ENCODE measurements at regions not wholly inside any gene's neighbourhood (a gene's known extent, or its start where the extent isn't known, plus 50 kb on each side); places are given as distances from the start of the nearest gene placed in this dataset. TPM values are rescaled to one million over a fixed set of nuclear protein-coding genes. Genes with fewer than 3 reads are reported as not detected.
"Not testable (repeated sequence)": the region's sequence is repeated elsewhere in the genome, so short reads cannot be mapped to it uniquely, and the experiment has no call there.

- Histone ChIP-seq H3F3A (ENCODE audit: low read depth) (no peaks in the 10 kb centered on the region), H4K20me1 (ENCODE audit: low read depth) (no peaks in the 10 kb centered on the region), H2AFZ (replicated peaks) (no peak overlapping the region), H3K4me2 (no peak overlapping the region), H3K9ac (no peak overlapping the region), H3K27ac (no peak overlapping the region), H3K9me3 (ENCODE audit: low read depth) (no peaks in the 10 kb centered on the region), H3K4me3 (no peak overlapping the region), H3K27me3 (no peaks in the 10 kb centered on the region), H3K79me2 (ENCODE audit: low read depth) (no peaks in the 10 kb centered on the region), H3K4me1 (no peaks in the 10 kb centered on the region), H3K36me3 (no peaks in the 10 kb centered on the region)
- TF ChIP-seq CTCF (IDR thresholded peaks at IDR 0.05): no peak
- TF ChIP-seq EZH2 (IDR thresholded peaks at IDR 0.05): no peak
- TF ChIP-seq EZH2phosphoT487 (IDR thresholded peaks at IDR 0.05): no peak
- Mint-ChIP-seq H3K27me3 (ENCODE audit: insufficient read depth, low read depth) (no peaks in the 10 kb centered on the region), H3K27ac (no peak overlapping the region), H3K4me3 (no peak overlapping the region), H3K4me1 (no peaks in the 10 kb centered on the region), H3K9me3 (no peaks in the 10 kb centered on the region), H3K36me3 (no peaks in the 10 kb centered on the region)
- no peak for DNase-seq (ENCODE audit: low spot score)
Measured at GRCh38 chr4:101411926-101412325, 64.6 kb upstream of the PPP3CA start.

- not testable (repeated sequence) for H3F3A ChIP-seq (ENCODE audit: low read depth); H3K9ac ChIP-seq; H3K79me2 ChIP-seq (ENCODE audit: low read depth); H3K27me3 Mint-ChIP-seq (ENCODE audit: insufficient read depth, low read depth); H3K4me3 ChIP-seq; H4K20me1 ChIP-seq (ENCODE audit: low read depth); H3K27me3 ChIP-seq; H3K4me3 Mint-ChIP-seq; H3K9me3 Mint-ChIP-seq; H3K4me1 ChIP-seq; H3K27ac ChIP-seq; H3K27ac Mint-ChIP-seq; H3K9me3 ChIP-seq (ENCODE audit: low read depth); H2AFZ ChIP-seq (replicated peaks); H3K4me2 ChIP-seq; H3K4me1 Mint-ChIP-seq; H3K36me3 Mint-ChIP-seq; H3K36me3 ChIP-seq; DNase-seq (ENCODE audit: low spot score)
Measured at GRCh38 chr4:101411281-101411910, 64.1 kb upstream of the PPP3CA start.

GRCh38 chr4:101400096-101400495 is 52.8 kb upstream of the PPP3CA start:
- TF ChIP-seq EZH2phosphoT487 (IDR thresholded peaks at IDR 0.05) (no peak), EZH2 (IDR thresholded peaks at IDR 0.05) (no peak), CTCF (IDR thresholded peaks at IDR 0.05) (no peak)
- no peak overlapping the region for H3K4me3 Mint-ChIP-seq
- H3K9me3 Mint-ChIP-seq: no peaks in the 10 kb centered on the region

GRCh38 chr4:101398807-101399206 is 51.5 kb upstream of the PPP3CA start:
- Histone ChIP-seq H3K4me3 (no peak overlapping the region), H2AFZ (replicated peaks) (no peak overlapping the region), H3K9me3 (ENCODE audit: low read depth) (no peaks in the 10 kb centered on the region), H3K36me3 (no peaks in the 10 kb centered on the region), H3K27me3 (no peaks in the 10 kb centered on the region), H3K79me2 (ENCODE audit: low read depth) (no peaks in the 10 kb centered on the region), H3K4me2 (no peak overlapping the region), H3F3A (ENCODE audit: low read depth) (no peaks in the 10 kb centered on the region), H3K27ac (no peak overlapping the region), H4K20me1 (ENCODE audit: low read depth) (no peaks in the 10 kb centered on the region), H3K9ac (no peak overlapping the region), H3K4me1 (no peaks in the 10 kb centered on the region)
- Mint-ChIP-seq H3K4me3 (no peak overlapping the region), H3K9me3 (no peaks in the 10 kb centered on the region), H3K4me1 (no peaks in the 10 kb centered on the region), H3K36me3 (no peaks in the 10 kb centered on the region), H3K27ac (no peak overlapping the region), H3K27me3 (ENCODE audit: insufficient read depth, low read depth) (peaks cover 3% of the 10 kb centered on the region)
- no peak for DNase-seq (ENCODE audit: low spot score)
- TF ChIP-seq EZH2phosphoT487 (IDR thresholded peaks at IDR 0.05): no peak
- TF ChIP-seq CTCF (IDR thresholded peaks at IDR 0.05): no peak
- TF ChIP-seq EZH2 (IDR thresholded peaks at IDR 0.05): no peak

More at GRCh38 chr4:101400096-101400495, 52.8 kb upstream of the PPP3CA start:
- Histone ChIP-seq H3K4me3 (no peak overlapping the region), H3K9me3 (ENCODE audit: low read depth) (no peaks in the 10 kb centered on the region), H3K79me2 (ENCODE audit: low read depth) (no peaks in the 10 kb centered on the region), H3K27ac (no peak overlapping the region), H2AFZ (replicated peaks) (no peak overlapping the region), H3K4me2 (no peak overlapping the region), H3K4me1 (no peaks in the 10 kb centered on the region), H3K9ac (no peak overlapping the region), H4K20me1 (ENCODE audit: low read depth) (no peaks in the 10 kb centered on the region), H3K27me3 (no peaks in the 10 kb centered on the region), H3K36me3 (no peaks in the 10 kb centered on the region), H3F3A (ENCODE audit: low read depth) (no peaks in the 10 kb centered on the region)
- H3K4me1 Mint-ChIP-seq: no peaks in the 10 kb centered on the region
- H3K36me3 Mint-ChIP-seq: no peaks in the 10 kb centered on the region
- H3K27me3 Mint-ChIP-seq (ENCODE audit: insufficient read depth, low read depth): peaks cover 3% of the 10 kb centered on the region
- H3K27ac Mint-ChIP-seq: no peak overlapping the region
- DNase-seq (ENCODE audit: low spot score): no peak

Small RNAs in the stretch of these regions (small RNA-seq; reads per million reads assigned to genes)
- not detected for gene RNU6-462P
